ENCODE measurements at regions not wholly inside any gene's neighbourhood (a gene's known extent, or its start where the extent isn't known, plus 50 kb on each side); places are given as distances from the start of the nearest gene placed in this dataset.

GRCh38 chr17:77763023-77763422 is 195.5 kb upstream of the TNRC6C start (continued):
- no peak for TF ChIP-seq CHD7 (IDR thresholded peaks at IDR 0.05; ENCODE audit: insufficient replicate concordance, low read length)
- no peak for TF ChIP-seq TAF7 (optimal IDR thresholded peaks at IDR 0.05; ENCODE audit: borderline replicate concordance, low read depth, low read length)
- TF ChIP-seq, protein P1, sequence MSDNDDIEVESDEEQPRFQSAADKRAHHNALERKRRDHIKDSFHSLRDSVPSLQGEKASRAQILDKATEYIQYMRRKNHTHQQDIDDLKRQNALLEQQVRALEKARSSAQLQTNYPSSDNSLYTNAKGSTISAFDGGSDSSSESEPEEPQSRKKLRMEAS (IDR thresholded peaks at IDR 0.05): no peak
- no peak for TF ChIP-seq NANOG (IDR thresholded peaks at IDR 0.05; ENCODE audit: insufficient read depth, low read depth, low read length, poor library complexity, severe bottlenecking)
- TF ChIP-seq RFX5 (IDR thresholded peaks at IDR 0.05; ENCODE audit: borderline replicate concordance, low read depth, low read length): no peak
- no peak for TF ChIP-seq SP2 (IDR thresholded peaks at IDR 0.05; ENCODE audit: low read length)
- no peak for TF ChIP-seq CBX5 (IDR thresholded peaks at IDR 0.05; ENCODE audit: low read depth, low read length)
- TF ChIP-seq SAP30 (IDR thresholded peaks at IDR 0.05; ENCODE audit: insufficient read depth, insufficient replicate concordance, low read length): no peak
- no peak for TF ChIP-seq YY1 (IDR thresholded peaks at IDR 0.05; ENCODE audit: low read depth, low read length)
- no peak for TF ChIP-seq KDM1A (IDR thresholded peaks at IDR 0.05; ENCODE audit: borderline replicate concordance, low read length)
